ENCODE measurements at regions not wholly inside any gene's neighbourhood (a gene's known extent, or its start where the extent isn't known, plus 50 kb on each side); places are given as distances from the start of the nearest gene placed in this dataset.

GRCh38 chr10:94183666-94184264, 179.0 kb downstream of the NOC3L start:
- Histone ChIP-seq H4K20me1 (ENCODE audit: insufficient read depth) (no peaks in the 10 kb centered on the region), H3K4me1 (ENCODE audit: insufficient read depth) (peaks cover 14% of the 10 kb centered on the region), H3K4me2 (ENCODE audit: unreplicated experiment) (peak overlapping the region; percentile 55), H3K9me3 (ENCODE audit: low read depth) (no peaks in the 10 kb centered on the region), H3K27ac (peak overlapping the region; percentile 69), H3K36me3 (ENCODE audit: low read depth) (no peaks in the 10 kb centered on the region), H3F3A (ENCODE audit: insufficient read depth) (peaks cover 13% of the 10 kb centered on the region), H2AFZ (peak overlapping the region; percentile 65), H3K9ac (no peak overlapping the region), H3K4me3 (0 out of 2 replicates have a peak overlapping the region, but pooled peaks have one; percentile 22), H3K27me3 (replicated peaks; ENCODE audit: insufficient read depth) (no peaks in the 10 kb centered on the region), H3K9me2 (ENCODE audit: insufficient read depth) (no peaks in the 10 kb centered on the region), H3K79me2 (ENCODE audit: insufficient read depth) (no peaks in the 10 kb centered on the region)
- WGBS, 2 experiments (ENCODE audit: low coverage in 1 of 2, low lambda C conversion rate in 2 of 2, missing lambda C conversion rate in 2 of 2): 32 to 35% methylated on average over 7 of the region's 7 CpGs
- in situ Hi-C loops (cut with MboI): no loop called here
- DNase-seq: peak; percentile 94
- no peak for TF ChIP-seq EZH2phosphoT487 (IDR thresholded peaks at IDR 0.05; ENCODE audit: insufficient read depth, low read depth)
- no peak for TF ChIP-seq EZH2 (IDR thresholded peaks at IDR 0.05; ENCODE audit: insufficient read depth, poor library complexity, severe bottlenecking)

GRCh38 chr10:94186722-94187121, 176.0 kb downstream of the NOC3L start:
- Histone ChIP-seq H2AFZ (no peak overlapping the region), H3K4me1 (ENCODE audit: insufficient read depth) (peaks cover 14% of the 10 kb centered on the region), H3K9me2 (ENCODE audit: insufficient read depth) (no peaks in the 10 kb centered on the region), H3K4me3 (no peak overlapping the region), H3K27ac (no peak overlapping the region), H3K79me2 (ENCODE audit: insufficient read depth) (no peaks in the 10 kb centered on the region), H3F3A (ENCODE audit: insufficient read depth) (peaks cover 13% of the 10 kb centered on the region), H3K36me3 (ENCODE audit: low read depth) (no peaks in the 10 kb centered on the region), H3K27me3 (replicated peaks; ENCODE audit: insufficient read depth) (no peaks in the 10 kb centered on the region), H3K9ac (no peak overlapping the region), H3K9me3 (ENCODE audit: low read depth) (no peaks in the 10 kb centered on the region), H4K20me1 (ENCODE audit: insufficient read depth) (no peaks in the 10 kb centered on the region), H3K4me2 (ENCODE audit: unreplicated experiment) (no peak overlapping the region)
- no peak for DNase-seq
- 97% methylated on average over 2 of the region's 2 CpGs for WGBS, 2 experiments (ENCODE audit: low coverage in 1 of 2, low lambda C conversion rate in 2 of 2, missing lambda C conversion rate in 2 of 2)
- in situ Hi-C loops (cut with MboI): no loop called here
- TF ChIP-seq EZH2phosphoT487 (IDR thresholded peaks at IDR 0.05; ENCODE audit: insufficient read depth, low read depth): no peak
- TF ChIP-seq EZH2 (IDR thresholded peaks at IDR 0.05; ENCODE audit: insufficient read depth, poor library complexity, severe bottlenecking): no peak

GRCh38 chr10:94192333-94192732, 170.4 kb downstream of the NOC3L start:
- Histone ChIP-seq H3K9me2 (ENCODE audit: insufficient read depth) (no peaks in the 10 kb centered on the region), H3K27ac (no peak overlapping the region), H3F3A (ENCODE audit: insufficient read depth) (peaks cover 32% of the 10 kb centered on the region), H3K4me2 (ENCODE audit: unreplicated experiment) (no peak overlapping the region), H3K4me1 (ENCODE audit: insufficient read depth) (peaks cover 28% of the 10 kb centered on the region), H2AFZ (no peak overlapping the region), H3K4me3 (no peak overlapping the region), H4K20me1 (ENCODE audit: insufficient read depth) (no peaks in the 10 kb centered on the region), H3K9me3 (ENCODE audit: low read depth) (no peaks in the 10 kb centered on the region), H3K79me2 (ENCODE audit: insufficient read depth) (no peaks in the 10 kb centered on the region), H3K36me3 (ENCODE audit: low read depth) (no peaks in the 10 kb centered on the region), H3K27me3 (replicated peaks; ENCODE audit: insufficient read depth) (no peaks in the 10 kb centered on the region), H3K9ac (no peak overlapping the region)
- TF ChIP-seq EZH2phosphoT487 (IDR thresholded peaks at IDR 0.05; ENCODE audit: insufficient read depth, low read depth) (no peak), EZH2 (IDR thresholded peaks at IDR 0.05; ENCODE audit: insufficient read depth, poor library complexity, severe bottlenecking) (no peak)
- DNase-seq: no peak
- in situ Hi-C loops (cut with MboI): no loop called here
- WGBS, 2 experiments (ENCODE audit: low coverage in 1 of 2, low lambda C conversion rate in 2 of 2, missing lambda C conversion rate in 2 of 2): 87 to 92% methylated on average over 3 of the region's 3 CpGs

- H3K36me3 ChIP-seq (ENCODE audit: low read depth): no peaks in the 10 kb centered on the region
- H3K4me1 ChIP-seq (ENCODE audit: insufficient read depth): peaks cover 28% of the 10 kb centered on the region
- H3F3A ChIP-seq (ENCODE audit: insufficient read depth): peaks cover 32% of the 10 kb centered on the region
- DNase-seq: no peak
- in situ Hi-C loops (cut with MboI): no loop called here
- H3K27ac ChIP-seq: no peak overlapping the region
- H3K27me3 ChIP-seq (replicated peaks; ENCODE audit: insufficient read depth): no peaks in the 10 kb centered on the region
- 88 to 93% methylated on average over 1 of the region's 1 CpG for WGBS, 2 experiments (ENCODE audit: low coverage in 1 of 2, low lambda C conversion rate in 2 of 2, missing lambda C conversion rate in 2 of 2)
- no peak overlapping the region for H3K9ac ChIP-seq
- H2AFZ ChIP-seq: no peak overlapping the region
- no peaks in the 10 kb centered on the region for H3K9me3 ChIP-seq (ENCODE audit: low read depth)
- no peak overlapping the region for H3K4me3 ChIP-seq
- H3K79me2 ChIP-seq (ENCODE audit: insufficient read depth): no peaks in the 10 kb centered on the region
- no peaks in the 10 kb centered on the region for H3K9me2 ChIP-seq (ENCODE audit: insufficient read depth)
- H3K4me2 ChIP-seq (ENCODE audit: unreplicated experiment): no peak overlapping the region
- no peak for TF ChIP-seq EZH2phosphoT487 (IDR thresholded peaks at IDR 0.05; ENCODE audit: insufficient read depth, low read depth)
- no peak for TF ChIP-seq EZH2 (IDR thresholded peaks at IDR 0.05; ENCODE audit: insufficient read depth, poor library complexity, severe bottlenecking)
- H4K20me1 ChIP-seq (ENCODE audit: insufficient read depth): no peaks in the 10 kb centered on the region
These were observed 169.8 kb downstream of the NOC3L start for GRCh38 chr10:94192974-94193373.

All from GM23248 (cell line).